ENCODE measurements at regions not wholly inside any gene's neighbourhood (a gene's known extent, or its start where the extent isn't known, plus 50 kb on each side); places are given as distances from the start of the nearest gene placed in this dataset.

DNA sequence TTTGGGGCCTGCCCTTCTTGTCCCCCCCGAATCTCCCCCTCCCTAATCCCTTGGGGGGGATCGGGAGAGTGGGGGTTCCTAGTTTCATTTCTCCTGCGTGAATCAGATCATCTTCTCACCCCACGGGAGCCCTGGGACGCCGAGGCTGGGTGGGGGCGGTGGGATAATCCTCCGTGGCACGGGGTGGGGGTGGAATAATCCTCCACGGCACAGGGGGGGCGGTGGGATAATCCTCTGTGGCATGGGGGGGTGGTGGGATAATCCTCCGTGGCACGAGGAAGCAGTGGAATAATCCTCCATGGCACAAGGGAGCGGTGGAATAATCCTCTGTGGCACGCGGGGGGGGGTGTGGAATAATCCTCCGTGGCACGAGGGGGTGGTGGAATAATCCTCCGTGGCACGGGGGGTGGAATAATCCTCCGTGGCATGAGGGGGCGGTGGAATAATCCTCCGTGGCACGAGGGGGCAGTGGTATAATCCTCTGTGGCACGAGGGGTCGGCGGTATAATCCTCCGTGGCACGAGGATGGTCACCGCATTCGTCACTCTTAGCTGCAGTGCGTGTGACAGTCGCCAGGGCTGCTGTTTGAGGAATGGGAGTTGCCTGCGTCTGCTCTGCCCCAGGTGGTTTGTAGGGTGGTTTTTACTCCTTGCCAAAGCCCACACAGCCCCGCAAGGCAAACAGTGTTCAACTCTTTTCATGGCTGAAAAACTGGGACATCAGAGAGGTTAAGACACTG lies 156.9 kb downstream of the LAT start:
- TF ChIP-seq, protein P1, sequence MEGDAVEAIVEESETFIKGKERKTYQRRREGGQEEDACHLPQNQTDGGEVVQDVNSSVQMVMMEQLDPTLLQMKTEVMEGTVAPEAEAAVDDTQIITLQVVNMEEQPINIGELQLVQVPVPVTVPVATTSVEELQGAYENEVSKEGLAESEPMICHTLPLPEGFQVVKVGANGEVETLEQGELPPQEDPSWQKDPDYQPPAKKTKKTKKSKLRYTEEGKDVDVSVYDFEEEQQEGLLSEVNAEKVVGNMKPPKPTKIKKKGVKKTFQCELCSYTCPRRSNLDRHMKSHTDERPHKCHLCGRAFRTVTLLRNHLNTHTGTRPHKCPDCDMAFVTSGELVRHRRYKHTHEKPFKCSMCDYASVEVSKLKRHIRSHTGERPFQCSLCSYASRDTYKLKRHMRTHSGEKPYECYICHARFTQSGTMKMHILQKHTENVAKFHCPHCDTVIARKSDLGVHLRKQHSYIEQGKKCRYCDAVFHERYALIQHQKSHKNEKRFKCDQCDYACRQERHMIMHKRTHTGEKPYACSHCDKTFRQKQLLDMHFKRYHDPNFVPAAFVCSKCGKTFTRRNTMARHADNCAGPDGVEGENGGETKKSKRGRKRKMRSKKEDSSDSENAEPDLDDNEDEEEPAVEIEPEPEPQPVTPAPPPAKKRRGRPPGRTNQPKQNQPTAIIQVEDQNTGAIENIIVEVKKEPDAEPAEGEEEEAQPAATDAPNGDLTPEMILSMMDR (IDR thresholded peaks at IDR 0.05), result no peak
- TF ChIP-seq POLR2A (IDR thresholded peaks at IDR 0.05), result no peak

Measured in uterus (tissue), 2 donors.